Esophagus mucosa (tissue), 1 donor: ENCODE measurements at regions not wholly inside any gene's neighbourhood (a gene's known extent, or its start where the extent isn't known, plus 50 kb on each side); places are given as distances from the start of the nearest gene placed in this dataset.

Experiments
- ATAC-seq: fragments of 200-7000 bp; cut with Tn5 transposase; one replicate; pipeline ENCODE4 v1.9.1; 2020
- donor health status: DM: yes; HTN: yes; CAD: no.

- no peak for ATAC-seq
Observed at GRCh38 chr1:72930528-72930927, 648.2 kb upstream of the NEGR1 start.

- ATAC-seq = no peak
Observed at GRCh38 chr1:72918940-72919339, 636.6 kb upstream of the NEGR1 start.

DNA sequence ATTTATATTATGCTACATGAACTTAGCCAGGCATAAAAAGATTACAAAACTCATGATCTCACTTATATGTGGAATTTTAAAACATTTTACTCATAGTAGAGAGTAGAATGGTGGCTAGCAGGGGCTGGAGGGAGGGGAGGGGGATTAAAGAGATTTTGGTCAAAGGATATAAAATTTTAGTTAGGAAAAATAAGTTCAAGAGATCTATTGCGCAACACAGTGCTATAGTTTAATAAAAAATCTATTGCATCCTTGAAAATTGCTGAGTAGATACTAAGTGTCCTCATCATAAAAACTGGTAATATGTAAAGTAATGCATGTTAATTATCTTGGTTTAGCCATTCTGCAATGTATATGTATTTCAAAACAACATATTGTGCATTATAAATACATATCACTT, 635.6 kb upstream of the NEGR1 start:
- no peak for ATAC-seq

GRCh38 chr1:72915581-72915980, 633.2 kb upstream of the NEGR1 start:
- ATAC-seq = no peak

- no peak for ATAC-seq
Observed at GRCh38 chr1:72911656-72912055, 629.3 kb upstream of the NEGR1 start.

- no peak for ATAC-seq
Observed at GRCh38 chr1:72896256-72896655, 613.9 kb upstream of the NEGR1 start.

- ATAC-seq = no peak
Observed at GRCh38 chr1:72892461-72892860, 610.1 kb upstream of the NEGR1 start.

DNA sequence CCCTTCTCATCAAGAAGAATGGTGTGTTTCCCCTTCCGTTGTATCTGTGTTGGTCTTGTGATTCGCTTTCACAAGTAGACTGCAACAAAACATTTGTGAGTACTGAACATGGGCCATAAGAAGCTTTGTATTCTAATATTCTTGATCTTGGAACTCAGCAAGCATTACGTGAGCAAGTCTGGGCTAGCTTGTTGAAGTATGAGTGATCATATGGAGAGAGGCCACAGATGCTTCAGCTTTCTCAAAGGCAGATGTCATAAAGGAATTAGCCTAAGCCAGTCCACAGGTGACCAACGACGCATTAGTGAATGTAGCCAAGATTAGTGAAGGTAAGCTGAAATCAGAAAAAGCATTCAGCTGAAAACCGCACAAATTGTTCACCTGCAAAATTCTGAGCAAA, 609.6 kb upstream of the NEGR1 start:
- no peak for ATAC-seq

DNA sequence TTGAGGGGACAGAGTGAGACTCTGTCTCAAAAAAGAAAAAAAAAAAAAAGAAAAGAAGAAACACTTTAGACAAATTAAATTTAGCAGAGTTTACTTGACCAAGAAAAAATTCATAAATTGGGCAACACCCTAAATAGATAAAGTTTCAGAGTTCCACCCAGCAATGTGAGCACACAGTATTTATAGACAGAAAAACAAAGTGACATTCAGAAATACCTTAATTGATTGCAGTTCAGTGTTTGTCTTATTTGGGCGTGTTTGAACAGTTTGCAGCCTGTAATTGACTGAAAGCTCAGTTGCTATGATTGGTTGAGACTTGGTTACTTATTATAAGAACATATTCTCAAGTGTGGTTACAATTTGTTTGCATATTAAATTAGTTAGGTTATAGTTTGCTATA, 603.5 kb upstream of the NEGR1 start:
- no peak for ATAC-seq

DNA sequence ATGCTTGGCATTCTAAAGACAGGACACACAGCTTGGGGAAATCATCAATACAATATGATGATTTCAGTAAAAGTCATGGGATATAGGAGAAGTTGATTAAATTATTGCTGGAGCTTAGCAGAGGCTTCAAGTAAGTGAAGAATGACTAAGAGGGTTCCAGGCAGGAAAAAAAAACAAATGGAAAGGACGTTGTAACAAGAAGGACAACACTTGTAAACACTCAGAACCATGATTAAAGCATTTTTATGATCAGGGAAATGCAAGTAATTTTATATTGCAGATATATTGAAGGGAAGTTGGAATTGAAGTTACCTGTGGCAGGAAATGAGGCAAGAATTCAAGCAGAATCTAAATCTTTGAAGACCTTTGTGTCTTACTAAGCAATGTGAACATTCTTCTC, 602.7 kb upstream of the NEGR1 start:
- ATAC-seq = no peak

- ATAC-seq = no peak
Observed at GRCh38 chr1:72869873-72870272, 587.5 kb upstream of the NEGR1 start.

DNA sequence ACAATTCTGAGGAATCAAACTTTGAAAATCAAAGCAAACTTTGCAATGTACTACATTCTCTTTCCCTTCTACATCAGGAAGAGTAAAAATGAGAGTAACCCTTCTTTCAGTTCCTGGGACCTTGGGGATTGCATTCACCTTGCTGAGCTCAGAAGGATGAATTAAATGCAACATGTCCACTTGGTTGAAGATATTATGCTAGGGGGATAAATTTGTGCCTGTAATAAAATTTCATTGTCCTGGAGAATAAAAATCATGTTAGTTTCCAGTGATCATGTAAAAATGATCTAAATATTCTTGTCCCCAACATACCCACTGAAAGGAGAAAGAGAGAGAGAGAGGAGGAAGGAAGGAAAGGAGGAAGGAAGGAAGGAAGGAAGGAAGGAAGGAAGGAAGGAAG, 587.1 kb upstream of the NEGR1 start:
- ATAC-seq = no peak

DNA sequence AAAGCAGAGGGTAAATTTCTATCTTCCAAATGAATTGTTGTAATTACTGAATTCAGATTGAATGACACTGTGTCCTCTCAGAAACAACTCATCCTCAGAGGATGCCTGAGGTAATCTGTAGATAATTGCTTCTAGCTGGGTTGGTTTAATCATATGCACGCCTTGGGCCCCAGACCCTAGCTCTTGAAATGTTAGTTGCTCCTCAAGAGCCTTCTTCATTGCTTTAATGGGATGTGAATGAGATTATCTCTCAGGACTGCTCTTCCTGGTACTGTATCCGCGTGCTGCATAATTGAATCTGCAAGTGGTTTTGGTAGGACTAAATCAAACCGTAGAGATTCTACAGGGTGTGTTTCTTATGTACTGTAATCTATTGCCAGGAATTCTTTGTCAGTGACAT, 569.3 kb upstream of the NEGR1 start:
- ATAC-seq = no peak

DNA sequence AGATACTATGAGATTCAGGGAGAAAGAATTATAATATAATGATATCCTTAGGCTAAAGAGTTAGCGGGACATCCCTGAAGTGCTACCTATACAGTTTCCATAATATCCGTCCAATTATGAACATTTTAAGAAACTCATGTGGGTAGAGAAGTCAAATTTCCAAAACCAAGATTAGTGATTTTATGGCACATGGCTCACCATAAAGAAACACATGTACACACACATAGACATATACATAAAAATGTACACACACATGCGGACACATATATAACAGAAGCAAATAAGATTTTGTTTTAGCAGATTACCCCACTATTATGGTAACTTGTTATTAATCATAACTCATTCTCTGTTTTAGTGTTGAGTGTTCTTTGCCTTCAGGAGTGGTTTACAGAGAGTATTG, 566.7 kb upstream of the NEGR1 start:
- ATAC-seq = no peak

DNA sequence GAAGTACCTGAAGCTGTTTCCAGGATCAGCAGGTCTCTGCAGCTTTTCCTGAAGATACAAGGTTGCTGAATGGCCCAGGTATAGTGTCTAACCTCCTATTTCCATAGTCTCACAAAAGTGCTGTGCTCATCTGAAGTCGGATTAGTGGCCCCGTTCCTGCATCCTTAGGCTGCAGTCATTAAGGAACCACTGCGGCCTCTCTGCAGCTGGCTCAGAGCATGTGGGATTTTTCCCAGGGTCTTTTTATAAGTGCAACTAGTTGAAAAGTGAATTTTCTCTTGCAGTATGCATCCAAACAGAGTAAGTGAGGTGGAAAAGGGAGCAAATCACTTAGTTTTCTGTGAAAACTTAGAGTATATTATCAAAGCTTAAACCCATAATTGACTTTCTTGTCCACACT, 565.3 kb upstream of the NEGR1 start:
- no peak for ATAC-seq

- no peak for ATAC-seq
Observed at GRCh38 chr1:72846476-72847278, 564.3 kb upstream of the NEGR1 start.

- no peak for ATAC-seq
Observed at GRCh38 chr1:72845981-72846380, 563.6 kb upstream of the NEGR1 start.

GRCh38 chr1:72845381-72845780, 563.0 kb upstream of the NEGR1 start:
- no peak for ATAC-seq

DNA sequence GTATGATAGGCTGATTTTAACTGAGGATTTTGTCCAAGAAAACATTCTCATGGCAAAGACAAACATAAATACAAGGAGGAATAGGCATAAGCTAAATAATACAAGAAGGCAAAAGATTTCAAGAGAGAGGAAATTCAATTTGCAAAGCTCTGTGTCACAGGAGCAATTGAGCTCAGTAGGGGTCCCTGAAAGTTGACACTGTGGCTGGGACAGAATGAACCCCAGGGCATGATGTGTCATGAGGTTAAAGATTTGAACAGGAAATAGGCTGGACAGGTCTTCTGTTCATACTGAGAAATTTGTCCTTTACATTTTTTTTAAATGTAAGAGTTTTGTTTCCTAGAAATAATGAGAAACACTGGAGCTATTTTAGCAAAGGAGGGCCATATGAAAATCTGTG, 555.4 kb upstream of the NEGR1 start:
- ATAC-seq = no peak

DNA sequence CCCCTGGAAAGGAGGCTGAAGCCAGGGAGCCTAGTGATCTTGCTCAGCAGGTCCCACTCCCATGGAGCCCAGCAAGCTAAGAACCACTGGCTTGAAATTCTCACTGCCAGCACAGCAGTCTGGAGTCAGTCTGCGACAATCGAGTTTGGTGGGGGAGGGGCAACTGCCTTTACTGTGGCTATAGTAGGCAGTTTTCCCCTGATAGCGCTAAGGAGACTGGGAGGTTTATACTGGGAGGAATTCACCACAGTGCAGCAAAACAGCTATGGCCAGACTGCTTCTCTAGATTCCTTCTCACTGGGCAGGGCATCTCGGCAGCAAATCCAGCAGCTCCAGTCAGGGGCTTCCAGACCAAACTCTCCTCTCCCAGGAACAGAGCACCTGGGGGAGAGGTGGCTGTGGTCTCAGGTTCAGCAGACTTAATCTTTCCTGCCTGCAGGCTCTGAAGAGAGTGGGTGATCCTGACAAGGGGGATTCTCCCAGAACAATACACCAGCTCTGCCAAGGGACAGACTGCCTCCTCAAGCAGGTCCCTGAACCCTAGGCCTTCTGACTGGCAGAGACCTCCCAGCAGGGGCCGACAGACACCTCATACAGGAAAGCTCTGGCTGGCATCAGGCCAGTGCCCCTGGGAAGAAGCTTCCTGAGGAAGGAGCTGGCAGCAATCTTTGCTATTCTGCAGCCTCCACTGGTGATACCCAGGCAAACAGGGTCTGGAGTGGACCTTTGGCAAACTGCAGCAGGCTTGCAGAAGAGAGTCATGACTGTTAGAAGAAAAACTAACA, 548.5 kb upstream of the NEGR1 start:
- ATAC-seq = no peak

DNA sequence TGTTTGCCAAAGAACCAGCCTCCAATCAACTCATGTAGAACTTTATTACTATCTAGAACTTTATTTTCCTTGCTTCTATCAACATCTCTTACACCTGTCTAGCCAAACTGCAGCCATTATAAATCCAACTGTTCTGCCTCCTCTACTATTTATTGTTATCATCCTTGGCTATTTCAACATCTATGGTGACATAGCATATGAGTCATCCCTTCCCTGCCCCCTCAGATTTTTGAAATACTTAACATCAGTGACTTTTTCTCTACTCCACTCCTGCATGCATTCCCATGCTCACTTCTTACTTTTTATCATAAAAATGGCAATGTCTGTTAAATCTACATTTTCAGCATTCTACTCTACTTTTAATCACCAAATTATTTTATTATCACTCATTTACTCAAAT, 544.9 kb upstream of the NEGR1 start:
- no peak for ATAC-seq

DNA sequence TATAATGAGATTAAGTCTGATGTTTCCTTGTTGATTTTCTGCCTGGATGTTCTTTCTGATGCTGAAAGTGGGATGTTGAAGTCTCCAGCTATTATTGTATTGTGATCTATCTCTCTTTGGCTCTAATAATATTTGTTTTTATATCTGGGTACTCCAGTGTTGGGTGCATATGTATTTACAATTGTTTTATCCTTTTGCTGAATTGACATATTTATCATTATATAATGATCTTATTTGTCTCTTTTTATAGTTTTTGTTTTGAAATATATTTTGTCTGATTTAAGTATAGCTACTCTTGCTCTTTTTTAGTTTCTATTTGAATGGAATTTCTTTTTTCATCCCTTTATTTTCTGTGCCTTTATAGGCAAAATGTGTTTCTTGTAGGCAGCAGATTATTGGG, 522.2 kb upstream of the NEGR1 start:
- no peak for ATAC-seq

DNA sequence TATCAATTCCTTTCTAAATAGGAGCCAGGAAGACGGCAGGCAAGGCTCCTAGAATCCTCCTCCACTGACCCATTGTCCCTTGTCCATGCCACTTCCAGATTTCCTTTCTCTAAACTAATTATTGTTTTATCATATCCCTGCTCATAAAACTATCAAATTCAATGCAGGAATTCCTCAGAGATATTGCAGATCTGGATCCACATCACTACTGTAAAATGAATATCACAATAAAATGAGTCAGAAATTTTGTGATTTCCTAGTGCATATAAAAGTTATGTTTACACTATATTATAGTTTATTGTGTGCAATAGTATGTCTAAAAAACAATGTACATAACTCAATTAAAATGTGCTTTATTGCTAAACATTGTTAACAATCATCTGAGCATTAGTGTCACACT, 498.7 kb upstream of the NEGR1 start:
- no peak for ATAC-seq

- no peak for ATAC-seq
Observed at GRCh38 chr1:72780212-72780611, 497.9 kb upstream of the NEGR1 start.
